22Rv1 (cell line): ENCODE measurements at regions not wholly inside any gene's neighbourhood (a gene's known extent, or its start where the extent isn't known, plus 50 kb on each side); places are given as distances from the start of the nearest gene placed in this dataset.

ENCODE experiments used
- H3K27ac ChIP-seq: fragments of 450-650 bp; 2 replicates; pipeline ENCODE4 v1.5.1; 2017
- CTCF ChIP-seq: fragments of 450-650 bp; IDR thresholded peaks from 2 replicates; pipeline ENCODE4 v1.5.1; 2017; ENCODE audit warnings: mild to moderate bottlenecking
- ZFX ChIP-seq: fragments of 450-650 bp; IDR thresholded peaks from 2 replicates; pipeline ENCODE4 v1.6.1; 2017; ENCODE audit warnings: antibody characterized with exemption, borderline replicate concordance

- H3K27ac ChIP-seq: no peak overlapping the region
- TF ChIP-seq ZFX (no peak), CTCF (no peak)
Measured at GRCh38 chr2:128726236-128726635, 407.6 kb upstream of the HS6ST1 start.

- TF ChIP-seq ZFX (no peak), CTCF (no peak)
- H3K27ac ChIP-seq: no peak overlapping the region
Measured at GRCh38 chr2:128726911-128727310, 408.2 kb upstream of the HS6ST1 start.

- no peak overlapping the region for H3K27ac ChIP-seq
- TF ChIP-seq ZFX: no peak
- no peak for TF ChIP-seq CTCF
Measured at GRCh38 chr2:128727404-128727803, 408.7 kb upstream of the HS6ST1 start.

- TF ChIP-seq ZFX: no peak
- no peak for TF ChIP-seq CTCF
- no peak overlapping the region for H3K27ac ChIP-seq
Measured at GRCh38 chr2:128727914-128728313, 409.2 kb upstream of the HS6ST1 start.

GRCh38 chr2:128729051-128729450 is 410.4 kb upstream of the HS6ST1 start:
- no peak for TF ChIP-seq ZFX
- TF ChIP-seq CTCF: no peak
- H3K27ac ChIP-seq: no peak overlapping the region

GRCh38 chr2:128731994-128732650 is 413.5 kb upstream of the HS6ST1 start:
- no peak overlapping the region for H3K27ac ChIP-seq
- TF ChIP-seq CTCF (no peak), ZFX (no peak)

GRCh38 chr2:128732976-128733431 is 414.3 kb upstream of the HS6ST1 start:
- H3K27ac ChIP-seq: no peak overlapping the region
- TF ChIP-seq CTCF (no peak), ZFX (no peak)
